B cell (primary cell): ENCODE measurements at regions not wholly inside any gene's neighbourhood (a gene's known extent, or its start where the extent isn't known, plus 50 kb on each side); places are given as distances from the start of the nearest gene placed in this dataset.

Experiments used
- ATAC-seq: fragments of 200-7000 bp; cut with Tn5 transposase; one replicate; pipeline ENCODE4 v1.10.0; 2021; ENCODE audit warnings: low read depth, mild to moderate bottlenecking, moderate number of reproducible peaks, moderate library complexity
- CTCF ChIA-PET: fragments of 350-600 bp; sonication (Branson Sonifier 250); formaldehyde crosslinking; loops from one replicate; lab custom pipeline; 2021; ENCODE audit warnings: antibody characterized with exemption, inconsistent platforms; lab: Charles Lee
- POLR2A ChIA-PET: fragments of 350-600 bp; sonication (Branson Sonifier 250); formaldehyde crosslinking; loops from one replicate; lab custom pipeline; 2021; ENCODE audit warnings: antibody characterized with exemption; lab: Charles Lee
- DNase-seq: peaks from one replicate; pipeline ENCODE4 v3.0.0; 2013
- H2AFZ ChIP-seq: 2 replicates; pipeline ENCODE4 v1.6.1; 2012; ENCODE audit warnings: mild to moderate bottlenecking, low read depth, low read length; ENCODE audit not compliant: insufficient read depth, poor library complexity, severe bottlenecking
- H3K27ac ChIP-seq, 2 donors: 1 replicate in 1 of 2; 2 replicates in 1 of 2; pipeline ENCODE4 v1.5.1; 2012 to 2013; ENCODE audit warnings: low read length in 2 of 2, mild to moderate bottlenecking in 2 of 2, moderate library complexity in 1 of 2
- H3K27me3 ChIP-seq, 4 experiments: fragments of 200-600 bp in 1 of 4; sonication (generic) in 1 of 4; replicated peaks in 1 of 4; 1 replicate in 2 of 4; 2 replicates in 2 of 4; pipeline versions ENCODE4 v1.6.1 to v1.7.0; 2013 to 2016; ENCODE audit warnings: low read length in 3 of 4, mild to moderate bottlenecking in 2 of 4, mixed read lengths in 1 of 4, moderate library complexity in 1 of 4; ENCODE audit not compliant: insufficient read depth in 4 of 4, control insufficient read depth in 3 of 4; ENCODE audit errors: control extremely low read depth in 1 of 4
- H3K36me3 ChIP-seq, 2 experiments: replicated peaks in 1 of 2; 1 replicate in 1 of 2; 2 replicates in 1 of 2; pipeline versions ENCODE4 v1.6.1 to v1.7.1; 2013; ENCODE audit warnings: low read length in 1 of 2; ENCODE audit not compliant: insufficient read depth in 2 of 2, control insufficient read depth in 1 of 2; ENCODE audit errors: control extremely low read depth in 1 of 2, extremely low read depth in 1 of 2
- H3K4me1 ChIP-seq, 2 donors: fragments of 200-600 bp in 1 of 2; sonication (generic) in 1 of 2; 1 replicate in 1 of 2; 2 replicates in 1 of 2; pipeline versions ENCODE4 v1.5.1 to v1.6.1; 2013 to 2017; ENCODE audit warnings: low read length in 2 of 2; ENCODE audit not compliant: control insufficient read depth in 2 of 2, insufficient read depth in 2 of 2
- H3K4me2 ChIP-seq: replicated peaks from 2 replicates; pipeline ENCODE3; 2012; ENCODE audit warnings: mild to moderate bottlenecking, low read depth, low read length; ENCODE audit not compliant: poor library complexity, severe bottlenecking
- H3K4me3 ChIP-seq, 5 experiments: fragments of 200-600 bp in 1 of 5; sonication (generic) in 1 of 5; 1 replicate in 3 of 5; 2 replicates in 2 of 5; pipeline versions ENCODE4 v1.5.1 to v1.7.0; 2011 to 2016; ENCODE audit warnings: low read length in 4 of 5, mild to moderate bottlenecking in 4 of 5, low read depth in 2 of 5, control low read depth in 1 of 5, moderate library complexity in 1 of 5; ENCODE audit not compliant: insufficient read depth in 1 of 5; ENCODE audit errors: control extremely low read depth in 1 of 5, extremely low read depth in 1 of 5
- H3K79me2 ChIP-seq: fragments of 200-600 bp; sonication (generic); one replicate; pipeline ENCODE4 v1.6.0; 2016; ENCODE audit warnings: low read length; ENCODE audit not compliant: control insufficient read depth, insufficient read depth
- H3K9ac ChIP-seq: fragments of 200-600 bp; sonication (generic); 2 replicates; pipeline ENCODE4 v1.6.1; 2017; ENCODE audit warnings: mild to moderate bottlenecking, low read length, moderate library complexity
- H3K9me3 ChIP-seq, 3 donors: one replicate each; pipeline versions ENCODE4 v1.6.1 to v1.7.1; 2013; ENCODE audit warnings: low read length in 2 of 3; ENCODE audit not compliant: control insufficient read depth in 2 of 3, insufficient read depth in 1 of 3; ENCODE audit errors: control extremely low read depth in 1 of 3
- H4K20me1 ChIP-seq: 2 replicates; pipeline ENCODE4 v1.6.0; 2012; ENCODE audit warnings: mild to moderate bottlenecking, low read length; ENCODE audit not compliant: insufficient read depth, control insufficient read depth, poor library complexity, severe bottlenecking
- H3K27ac Mint-ChIP-seq: one replicate; pipeline ENCODE4 v1.8.0; 2021; ENCODE audit warnings: mixed read lengths
- H3K27me3 Mint-ChIP-seq: one replicate; pipeline ENCODE4 v1.8.0; 2021; ENCODE audit warnings: mixed read lengths
- H3K4me1 Mint-ChIP-seq: one replicate; pipeline ENCODE4 v1.8.0; 2021; ENCODE audit warnings: mixed read lengths
- H3K4me3 Mint-ChIP-seq: one replicate; pipeline ENCODE4 v1.8.0; 2021; ENCODE audit warnings: mixed read lengths
- H3K9me3 Mint-ChIP-seq: one replicate; pipeline ENCODE4 v1.8.0; 2022; ENCODE audit warnings: mixed read lengths; ENCODE audit not compliant: insufficient read depth
- EZH2 ChIP-seq: IDR thresholded peaks from 2 replicates; pipeline ENCODE4 v1.6.1; 2012; ENCODE audit warnings: borderline replicate concordance, low read depth, mild to moderate bottlenecking, moderate library complexity, low read length; ENCODE audit not compliant: insufficient read depth, poor library complexity, severe bottlenecking
- WGBS: methylation state at CpG from one replicate; pipeline ENCODE4 v1.1.5; 2013; ENCODE audit warnings: missing lambda C conversion rate; ENCODE audit not compliant: insufficient coverage; 5-methylcytosine and 5-hydroxymethylcytosine counted together
- intact Hi-C: fragments of 100-400 bp; cut with micrococcal nuclease; formaldehyde crosslinking; loops from one replicate; pipeline ENCODE4 v1.10.0; 2022
- TF ChIP-seq, protein P1 (sequence below): fragments of 200-600 bp; IDR thresholded peaks from one replicate; pipeline ENCODE4 v1.8.0; 2022; ENCODE audit warnings: antibody characterized with exemption, mild to moderate bottlenecking

DNA sequence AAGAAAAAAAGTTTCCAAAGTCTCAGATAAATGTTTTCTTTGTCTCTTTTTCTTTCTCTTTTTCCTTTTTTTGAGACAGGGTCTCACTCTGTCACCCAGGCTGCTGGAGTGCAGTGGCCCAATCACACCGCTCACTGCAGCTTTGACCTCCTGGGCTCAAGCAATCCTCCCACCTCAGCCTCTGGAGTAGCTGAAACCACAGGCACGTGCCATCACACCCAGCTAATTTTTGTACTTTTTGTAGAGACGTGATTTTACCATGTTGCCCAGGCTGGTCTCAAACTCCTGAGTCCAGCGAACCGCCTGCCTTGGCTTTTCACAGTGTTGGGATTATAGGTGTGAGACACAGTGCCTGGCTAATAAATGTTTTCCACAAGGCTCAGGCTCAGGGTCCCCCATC lies 53.3 kb upstream of the KSR1 start:
- POLR2A ChIA-PET: no interaction called here
- no peaks in the 10 kb centered on the region for H3K4me1 ChIP-seq
- H3K4me1 Mint-ChIP-seq: no peaks in the 10 kb centered on the region

DNA sequence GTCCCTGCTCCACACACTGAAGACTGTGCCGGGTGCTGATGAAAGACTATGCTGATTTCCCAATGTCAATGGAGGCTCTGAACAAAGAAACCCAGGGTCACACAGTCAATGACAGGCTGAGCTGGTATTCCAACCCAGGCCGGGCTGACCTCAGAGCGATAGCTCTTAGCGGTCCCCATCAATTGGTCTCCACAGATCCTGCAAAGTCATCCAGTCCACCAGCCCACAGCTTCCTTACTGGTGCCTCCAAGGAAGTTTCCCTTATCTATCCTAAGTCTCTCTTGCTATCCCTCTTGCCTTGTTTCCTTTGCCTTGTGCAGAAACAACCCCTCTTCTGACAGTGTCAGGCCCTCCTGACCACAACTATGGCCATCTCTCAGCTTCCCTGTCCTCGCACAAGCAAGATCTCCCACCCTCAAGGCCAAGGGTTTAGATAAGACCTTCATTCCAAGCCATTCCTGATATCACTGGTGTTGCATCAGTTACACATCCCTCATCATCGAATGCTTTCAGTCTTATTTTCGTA lies 52.7 kb upstream of the KSR1 start:
- ChIA-PET CTCF (no interaction called here), POLR2A (no interaction called here)
- H3K9ac ChIP-seq: no peak overlapping the region
- no peak overlapping the region for H2AFZ ChIP-seq
- no peaks in the 10 kb centered on the region for H4K20me1 ChIP-seq
- Mint-ChIP-seq H3K4me3 (no peak overlapping the region), H3K4me1 (no peaks in the 10 kb centered on the region), H3K9me3 (no peaks in the 10 kb centered on the region), H3K27me3 (peaks cover 13% of the 10 kb centered on the region), H3K27ac (no peak overlapping the region)
- no peak for ATAC-seq
- intact Hi-C loops: no loop called here
- H3K4me2 ChIP-seq: no peak overlapping the region
- no peaks in the 10 kb centered on the region for H3K79me2 ChIP-seq
- no peaks in the 10 kb centered on the region for H3K9me3 ChIP-seq
- no peak for DNase-seq
- H3K4me1 ChIP-seq: no peaks in the 10 kb centered on the region
- TF ChIP-seq, protein P1, sequence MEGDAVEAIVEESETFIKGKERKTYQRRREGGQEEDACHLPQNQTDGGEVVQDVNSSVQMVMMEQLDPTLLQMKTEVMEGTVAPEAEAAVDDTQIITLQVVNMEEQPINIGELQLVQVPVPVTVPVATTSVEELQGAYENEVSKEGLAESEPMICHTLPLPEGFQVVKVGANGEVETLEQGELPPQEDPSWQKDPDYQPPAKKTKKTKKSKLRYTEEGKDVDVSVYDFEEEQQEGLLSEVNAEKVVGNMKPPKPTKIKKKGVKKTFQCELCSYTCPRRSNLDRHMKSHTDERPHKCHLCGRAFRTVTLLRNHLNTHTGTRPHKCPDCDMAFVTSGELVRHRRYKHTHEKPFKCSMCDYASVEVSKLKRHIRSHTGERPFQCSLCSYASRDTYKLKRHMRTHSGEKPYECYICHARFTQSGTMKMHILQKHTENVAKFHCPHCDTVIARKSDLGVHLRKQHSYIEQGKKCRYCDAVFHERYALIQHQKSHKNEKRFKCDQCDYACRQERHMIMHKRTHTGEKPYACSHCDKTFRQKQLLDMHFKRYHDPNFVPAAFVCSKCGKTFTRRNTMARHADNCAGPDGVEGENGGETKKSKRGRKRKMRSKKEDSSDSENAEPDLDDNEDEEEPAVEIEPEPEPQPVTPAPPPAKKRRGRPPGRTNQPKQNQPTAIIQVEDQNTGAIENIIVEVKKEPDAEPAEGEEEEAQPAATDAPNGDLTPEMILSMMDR: no peak
- TF ChIP-seq EZH2: no peak
- no peak overlapping the region for H3K4me3 ChIP-seq
- H3K27me3 ChIP-seq: no peaks in the 10 kb centered on the region
- WGBS: 95% methylated on average over 6 of the region's 7 CpGs
- H3K27ac ChIP-seq: no peak overlapping the region
- H3K36me3 ChIP-seq: no peaks in the 10 kb centered on the region

More for the DNA sequence above, 53.3 kb upstream of the KSR1 start:
- H3K27me3 Mint-ChIP-seq: peaks cover 13% of the 10 kb centered on the region
- H3K27me3 ChIP-seq: no peaks in the 10 kb centered on the region
- no peak overlapping the region for H3K4me3 ChIP-seq
- H2AFZ ChIP-seq: no peak overlapping the region
- H3K27ac ChIP-seq: no peak overlapping the region
- no peaks in the 10 kb centered on the region for H3K36me3 ChIP-seq
- CTCF ChIA-PET: no interaction called here
- H3K79me2 ChIP-seq: no peaks in the 10 kb centered on the region
- H3K9me3 Mint-ChIP-seq: no peaks in the 10 kb centered on the region
- 100% methylated on average over 3 of the region's 5 CpGs for WGBS
- no peak overlapping the region for H3K4me3 Mint-ChIP-seq
- no peaks in the 10 kb centered on the region for H4K20me1 ChIP-seq
- H3K4me2 ChIP-seq: no peak overlapping the region
- ATAC-seq (no peak), DNase-seq (no peak)
- no peak overlapping the region for H3K27ac Mint-ChIP-seq
- intact Hi-C loops: no loop called here
- H3K9ac ChIP-seq: no peak overlapping the region
- H3K9me3 ChIP-seq: no peaks in the 10 kb centered on the region
- TF ChIP-seq EZH2: no peak
- TF ChIP-seq, protein P1: no peak
